Endodermal cell (in vitro differentiated cells): ENCODE measurements at regions not wholly inside any gene's neighbourhood (a gene's known extent, or its start where the extent isn't known, plus 50 kb on each side); places are given as distances from the start of the nearest gene placed in this dataset.
"Not testable (repeated sequence)": the region's sequence is repeated elsewhere in the genome, so short reads cannot be mapped to it uniquely, and the experiment has no call there.

Experiments
- DNase-seq: peaks from one replicate; pipeline ENCODE4 v3.0.0-alpha.2; 2017
- H3K27ac ChIP-seq: 2 replicates; pipeline ENCODE4 v1.5.1; 2013; ENCODE audit warnings: mild to moderate bottlenecking, low read depth, low read length, moderate library complexity
- H3K27me3 ChIP-seq: 2 replicates; pipeline ENCODE4 v1.6.1; 2013; ENCODE audit warnings: mild to moderate bottlenecking, low read length, moderate library complexity; ENCODE audit not compliant: insufficient read depth, control insufficient read depth, poor library complexity, severe bottlenecking
- H3K36me3 ChIP-seq: 2 replicates; pipeline ENCODE4 v1.7.0; 2013; ENCODE audit warnings: mild to moderate bottlenecking, low read length, moderate library complexity; ENCODE audit not compliant: control insufficient read depth, insufficient read depth
- H3K4me1 ChIP-seq: one replicate; pipeline ENCODE4 v1.7.0; 2013; ENCODE audit warnings: low read length; ENCODE audit not compliant: control insufficient read depth, insufficient read depth
- H3K4me3 ChIP-seq: 2 replicates; pipeline ENCODE4 v1.5.1; 2013; ENCODE audit warnings: mild to moderate bottlenecking, low read length, moderate library complexity
- H3K9ac ChIP-seq: 2 replicates; pipeline ENCODE4 v1.6.1; 2013; ENCODE audit warnings: mild to moderate bottlenecking, low read length, moderate library complexity; ENCODE audit not compliant: poor library complexity, severe bottlenecking; ENCODE audit errors: extremely low read depth
- H3K9me3 ChIP-seq: 2 replicates; pipeline ENCODE4 v1.6.1; 2013; ENCODE audit warnings: mild to moderate bottlenecking, low read length, moderate library complexity; ENCODE audit not compliant: control insufficient read depth
- H3K27ac Mint-ChIP-seq: 2 replicates; pipeline ENCODE4 v1.8.0; 2020; ENCODE audit warnings: mixed read lengths
- H3K27me3 Mint-ChIP-seq: 2 replicates; pipeline ENCODE4 v1.8.0; 2021; ENCODE audit warnings: mild to moderate bottlenecking, mixed read lengths; ENCODE audit not compliant: insufficient read depth
- H3K36me3 Mint-ChIP-seq: 2 replicates; pipeline ENCODE4 v1.8.0; 2020; ENCODE audit warnings: low read depth, mixed read lengths
- H3K4me1 Mint-ChIP-seq: 2 replicates; pipeline ENCODE4 v1.8.0; 2020; ENCODE audit warnings: mixed read lengths
- H3K4me3 Mint-ChIP-seq: 2 replicates; pipeline ENCODE4 v1.8.0; 2020; ENCODE audit warnings: mild to moderate bottlenecking, moderate library complexity, mixed read lengths
- H3K9me3 Mint-ChIP-seq: 2 replicates; pipeline ENCODE4 v1.8.0; 2020; ENCODE audit warnings: mild to moderate bottlenecking, mixed read lengths
- WGBS, 2 experiments: methylation state at CpG; one replicate each; pipeline versions ENCODE4 v1.1.5 to v1.1.7; 2013; ENCODE audit warnings: missing lambda C conversion rate in 2 of 2, mixed read lengths in 1 of 2; ENCODE audit not compliant: insufficient coverage in 1 of 2, insufficient read length in 1 of 2; 5-methylcytosine and 5-hydroxymethylcytosine counted together
- TF ChIP-seq, protein P1 (sequence below): fragments of 200-600 bp; sonication (generic); conservative IDR thresholded peaks from 2 replicates; pipeline ENCODE4 v1.5.0; 2021; ENCODE audit warnings: antibody characterized with exemption, mild to moderate bottlenecking

DNA sequence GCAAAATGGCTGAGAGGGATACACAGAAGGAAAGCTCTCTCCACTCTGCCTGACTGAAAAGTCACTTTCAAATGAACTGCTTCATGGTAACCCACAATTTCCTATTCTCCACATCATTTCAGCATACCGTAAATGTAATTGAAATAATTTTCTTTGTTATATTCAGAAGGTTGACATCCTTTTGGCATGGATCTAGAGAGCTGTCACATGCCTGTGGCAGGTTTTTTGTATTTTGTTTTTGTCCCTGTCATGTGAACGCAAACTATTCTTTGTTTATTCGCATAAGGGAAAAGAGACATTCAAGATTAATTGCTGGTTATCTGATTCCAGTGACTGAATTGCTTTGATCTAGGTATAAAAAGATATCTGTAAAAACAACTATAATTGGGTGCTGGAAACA is 1808.1 kb downstream of the NCAM2 start:
- H3K9me3 Mint-ChIP-seq = peaks cover 6% of the 10 kb centered on the region
- Histone ChIP-seq H3K9ac (no peak overlapping the region), H3K36me3 (no peaks in the 10 kb centered on the region), H3K27me3 (no peaks in the 10 kb centered on the region), H3K27ac (no peak overlapping the region), H3K4me1 (no peaks in the 10 kb centered on the region), H3K4me3 (no peak overlapping the region), H3K9me3 (no peaks in the 10 kb centered on the region)
- DNase-seq = no peak
- 99% methylated on average over 3 of the region's 3 CpGs; no CpG with 5 or more reads in 1 of the 2 experiments for WGBS, 2 experiments
- H3K36me3 Mint-ChIP-seq = no peaks in the 10 kb centered on the region
- no peak overlapping the region for H3K27ac Mint-ChIP-seq
- TF ChIP-seq, protein P1, sequence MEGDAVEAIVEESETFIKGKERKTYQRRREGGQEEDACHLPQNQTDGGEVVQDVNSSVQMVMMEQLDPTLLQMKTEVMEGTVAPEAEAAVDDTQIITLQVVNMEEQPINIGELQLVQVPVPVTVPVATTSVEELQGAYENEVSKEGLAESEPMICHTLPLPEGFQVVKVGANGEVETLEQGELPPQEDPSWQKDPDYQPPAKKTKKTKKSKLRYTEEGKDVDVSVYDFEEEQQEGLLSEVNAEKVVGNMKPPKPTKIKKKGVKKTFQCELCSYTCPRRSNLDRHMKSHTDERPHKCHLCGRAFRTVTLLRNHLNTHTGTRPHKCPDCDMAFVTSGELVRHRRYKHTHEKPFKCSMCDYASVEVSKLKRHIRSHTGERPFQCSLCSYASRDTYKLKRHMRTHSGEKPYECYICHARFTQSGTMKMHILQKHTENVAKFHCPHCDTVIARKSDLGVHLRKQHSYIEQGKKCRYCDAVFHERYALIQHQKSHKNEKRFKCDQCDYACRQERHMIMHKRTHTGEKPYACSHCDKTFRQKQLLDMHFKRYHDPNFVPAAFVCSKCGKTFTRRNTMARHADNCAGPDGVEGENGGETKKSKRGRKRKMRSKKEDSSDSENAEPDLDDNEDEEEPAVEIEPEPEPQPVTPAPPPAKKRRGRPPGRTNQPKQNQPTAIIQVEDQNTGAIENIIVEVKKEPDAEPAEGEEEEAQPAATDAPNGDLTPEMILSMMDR = no peak
- no peaks in the 10 kb centered on the region for H3K27me3 Mint-ChIP-seq
- no peak overlapping the region for H3K4me3 Mint-ChIP-seq
- H3K4me1 Mint-ChIP-seq = peaks cover 5% of the 10 kb centered on the region

DNA sequence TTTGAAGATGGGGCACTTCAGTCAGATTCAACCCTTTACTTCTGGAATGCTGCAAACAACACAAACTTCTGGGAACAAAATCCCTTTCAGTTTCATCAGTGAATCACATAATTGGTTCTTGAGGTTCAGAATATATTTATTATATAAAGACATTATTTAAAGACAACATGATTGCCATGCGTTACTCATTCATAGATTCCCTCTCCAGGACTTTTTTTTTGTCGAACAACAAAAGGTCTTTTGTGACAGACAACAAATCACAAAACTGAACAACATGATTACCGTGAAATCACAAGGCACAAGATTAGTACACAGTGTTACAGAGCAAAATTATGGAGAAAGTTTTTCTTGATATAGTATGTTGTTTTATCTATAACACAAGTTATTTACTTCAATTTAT is 1815.0 kb downstream of the NCAM2 start:
- H3K4me3 ChIP-seq = no peak overlapping the region
- H3K9ac ChIP-seq = no peak overlapping the region
- no peaks in the 10 kb centered on the region for H3K36me3 ChIP-seq
- Mint-ChIP-seq H3K4me1 (no peaks in the 10 kb centered on the region), H3K9me3 (peaks cover 14% of the 10 kb centered on the region), H3K4me3 (no peak overlapping the region), H3K36me3 (no peaks in the 10 kb centered on the region), H3K27me3 (no peaks in the 10 kb centered on the region), H3K27ac (no peak overlapping the region)
- no peaks in the 10 kb centered on the region for H3K9me3 ChIP-seq
- WGBS, 2 experiments = 74% methylated on average over 3 of the region's 3 CpGs; no CpG with 5 or more reads in 1 of the 2 experiments
- no peaks in the 10 kb centered on the region for H3K27me3 ChIP-seq
- H3K27ac ChIP-seq = no peak overlapping the region
- no peaks in the 10 kb centered on the region for H3K4me1 ChIP-seq
- no peak for DNase-seq
- TF ChIP-seq, protein P1 = no peak

DNA sequence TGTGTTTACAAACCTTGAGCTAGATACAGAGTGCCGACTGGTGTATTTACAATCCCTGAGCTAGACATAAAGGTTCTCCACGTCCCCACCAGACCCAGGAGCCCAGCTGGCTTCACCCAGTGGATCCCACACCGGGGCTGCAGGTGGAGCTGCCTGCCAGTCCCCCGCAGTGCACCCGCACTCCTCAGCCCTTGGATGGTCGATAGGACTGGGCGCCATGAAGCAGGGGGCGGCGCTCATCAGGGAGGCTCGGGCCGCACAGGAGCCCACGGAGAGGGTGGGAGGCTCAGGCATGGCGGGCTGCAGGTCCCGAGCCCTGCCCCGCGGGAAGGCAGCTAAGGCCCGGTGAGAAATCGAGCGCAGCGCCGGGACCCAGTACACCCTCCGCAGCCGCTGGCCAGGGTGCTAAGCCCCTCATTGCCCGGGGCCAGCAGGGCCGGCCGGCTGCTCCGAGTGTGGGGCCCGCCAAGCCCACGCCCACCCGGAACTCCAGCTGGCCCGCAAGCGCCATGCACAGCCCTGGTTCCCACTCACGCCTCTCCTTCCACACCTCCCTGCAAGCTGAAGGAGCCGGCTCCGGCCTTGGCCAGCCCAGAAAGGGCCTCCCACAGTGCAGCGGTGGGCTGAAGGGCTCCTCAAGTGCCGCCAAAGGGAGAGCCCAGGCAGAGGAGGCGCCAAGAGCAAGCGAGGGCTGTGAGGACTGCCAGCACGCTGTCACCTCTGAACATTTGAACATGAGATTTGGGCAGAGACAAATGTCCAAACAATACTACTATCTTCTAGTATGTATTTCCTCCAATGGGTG is 1820.7 kb downstream of the NCAM2 start:
- not testable (repeated sequence) for H3K4me3 Mint-ChIP-seq, H3K27me3 ChIP-seq, H3K36me3 Mint-ChIP-seq, H3K4me1 Mint-ChIP-seq, H3K9me3 ChIP-seq, H3K27ac ChIP-seq, H3K4me1 ChIP-seq, H3K9ac ChIP-seq, H3K36me3 ChIP-seq, H3K4me3 ChIP-seq, DNase-seq, H3K27ac Mint-ChIP-seq, H3K27me3 Mint-ChIP-seq
- WGBS, 2 experiments = 96 to 100% methylated on average over 4 to 36 of the region's 40 CpGs
- H3K9me3 Mint-ChIP-seq = peaks cover 14% of the 10 kb centered on the region

DNA sequence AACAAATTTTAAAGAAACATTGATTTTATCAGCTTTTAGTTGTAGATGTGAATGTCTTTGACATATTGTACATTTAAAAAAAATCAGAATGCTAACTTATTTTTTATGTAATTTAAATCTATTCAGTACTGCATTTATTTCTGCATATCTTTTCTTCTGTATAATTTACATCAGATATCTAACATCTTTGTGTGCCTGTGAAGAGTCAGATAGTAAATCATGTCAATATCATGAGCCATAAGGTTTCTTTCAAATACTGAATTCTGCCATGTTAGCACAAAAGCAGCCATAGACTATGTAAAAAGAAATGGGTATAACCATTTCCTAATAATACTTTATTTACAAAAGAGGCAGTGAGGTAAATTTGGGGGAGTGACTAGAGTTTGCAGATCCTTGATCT is 1829.2 kb downstream of the NCAM2 start:
- no peak overlapping the region for H3K4me3 ChIP-seq
- no peak overlapping the region for H3K27ac Mint-ChIP-seq
- TF ChIP-seq, protein P1 = no peak
- no peak for DNase-seq
- no peaks in the 10 kb centered on the region for H3K36me3 ChIP-seq
- H3K27me3 ChIP-seq = no peaks in the 10 kb centered on the region
- peaks cover 21% of the 10 kb centered on the region for H3K9me3 ChIP-seq
- no peak overlapping the region for H3K4me3 Mint-ChIP-seq
- no peak overlapping the region for H3K27ac ChIP-seq
- no peaks in the 10 kb centered on the region for H3K27me3 Mint-ChIP-seq
- no peaks in the 10 kb centered on the region for H3K4me1 ChIP-seq
- no peaks in the 10 kb centered on the region for H3K4me1 Mint-ChIP-seq
- peaks cover 17% of the 10 kb centered on the region for H3K9me3 Mint-ChIP-seq
- H3K9ac ChIP-seq = no peak overlapping the region
- H3K36me3 Mint-ChIP-seq = no peaks in the 10 kb centered on the region
